Endometrial microvascular endothelial cells (primary cell): ENCODE measurements at regions not wholly inside any gene's neighbourhood (a gene's known extent, or its start where the extent isn't known, plus 50 kb on each side); places are given as distances from the start of the nearest gene placed in this dataset.
"Not testable (repeated sequence)": the region's sequence is repeated elsewhere in the genome, so short reads cannot be mapped to it uniquely, and the experiment has no call there.

Experiments
- in situ Hi-C: cut with HindIII; loops from 2 replicates; pipeline ENCODE4 v1.10.0; 2017; ENCODE audit warnings: low sequenced_read_pairs, low pct_unique_long_range_greater_than_20kb; ENCODE audit errors: inconsistent ontology term

- in situ Hi-C loops: no loop called here
These were observed 425.7 kb downstream of the SPRY2 start for GRCh38 chr13:79915114-79915811.

GRCh38 chr13:79913141-79913827, 427.6 kb downstream of the SPRY2 start:
- in situ Hi-C loops: no loop called here

GRCh38 chr13:79912403-79912802, 428.5 kb downstream of the SPRY2 start:
- in situ Hi-C loops: no loop called here

GRCh38 chr13:79910875-79911540, 429.9 kb downstream of the SPRY2 start:
- in situ Hi-C loops: no loop called here

- in situ Hi-C loops: no loop called here
These were observed 428.7 kb downstream of the NDFIP2 start for GRCh38 chr13:79909644-79910043.

- in situ Hi-C loops: no loop called here
These were observed 427.4 kb downstream of the NDFIP2 start for GRCh38 chr13:79908381-79908780.

- in situ Hi-C loops: no loop called here
These were observed 426.6 kb downstream of the NDFIP2 start for GRCh38 chr13:79907527-79907926.

GRCh38 chr13:79906345-79906744, 425.4 kb downstream of the NDFIP2 start:
- in situ Hi-C loops: no loop called here

- in situ Hi-C loops: no loop called here
These were observed 424.1 kb downstream of the NDFIP2 start for GRCh38 chr13:79905018-79905417.

GRCh38 chr13:79904581-79904980, 423.6 kb downstream of the NDFIP2 start:
- in situ Hi-C loops: no loop called here

GRCh38 chr13:79901336-79901735, 420.4 kb downstream of the NDFIP2 start:
- in situ Hi-C loops: no loop called here

GRCh38 chr13:79900356-79900755, 419.4 kb downstream of the NDFIP2 start:
- in situ Hi-C loops: no loop called here

- in situ Hi-C loops: no loop called here
These were observed 418.0 kb downstream of the NDFIP2 start for GRCh38 chr13:79898996-79899395.

GRCh38 chr13:79898202-79898826, 417.4 kb downstream of the NDFIP2 start:
- in situ Hi-C loops: no loop called here

- in situ Hi-C loops: no loop called here
These were observed 415.9 kb downstream of the NDFIP2 start for GRCh38 chr13:79896851-79897250.

- in situ Hi-C loops: no loop called here
These were observed 414.5 kb downstream of the NDFIP2 start for GRCh38 chr13:79895416-79895815.

GRCh38 chr13:79887278-79887677, 406.3 kb downstream of the NDFIP2 start:
- in situ Hi-C loops: not testable (repeated sequence)

- in situ Hi-C loops: no loop called here
These were observed 405.6 kb downstream of the NDFIP2 start for GRCh38 chr13:79886601-79887000.

- in situ Hi-C loops: no loop called here
These were observed 403.9 kb downstream of the NDFIP2 start for GRCh38 chr13:79884890-79885289.

- in situ Hi-C loops: no loop called here
These were observed 402.3 kb downstream of the NDFIP2 start for GRCh38 chr13:79883216-79883615.
